GM12891 (cell line): ENCODE measurements at regions not wholly inside any gene's neighbourhood (a gene's known extent, or its start where the extent isn't known, plus 50 kb on each side); places are given as distances from the start of the nearest gene placed in this dataset.

Experiments
- PAX5 ChIP-seq: IDR thresholded peaks from 2 replicates; pipeline ENCODE4 v1.6.1; 2011; ENCODE audit warnings: low read length, moderate library complexity, mild to moderate bottlenecking; ENCODE audit not compliant: insufficient read depth, severe bottlenecking
- POLR2A ChIP-seq: IDR thresholded peaks from 2 replicates; pipeline ENCODE4 v1.6.1; 2011; ENCODE audit warnings: low read depth, low read length, control low read depth
- POLR2AphosphoS5 ChIP-seq: IDR thresholded peaks from 2 replicates; pipeline ENCODE4 v1.6.1; 2011; ENCODE audit warnings: low read depth, low read length, control low read depth
- SPI1 ChIP-seq: IDR thresholded peaks from 2 replicates; pipeline ENCODE4 v1.6.1; 2011; ENCODE audit warnings: low read depth, low read length, control low read depth
- TAF1 ChIP-seq: IDR thresholded peaks from 2 replicates; pipeline ENCODE4 v1.6.1; 2011; ENCODE audit warnings: low read depth, low read length, control low read depth

DNA sequence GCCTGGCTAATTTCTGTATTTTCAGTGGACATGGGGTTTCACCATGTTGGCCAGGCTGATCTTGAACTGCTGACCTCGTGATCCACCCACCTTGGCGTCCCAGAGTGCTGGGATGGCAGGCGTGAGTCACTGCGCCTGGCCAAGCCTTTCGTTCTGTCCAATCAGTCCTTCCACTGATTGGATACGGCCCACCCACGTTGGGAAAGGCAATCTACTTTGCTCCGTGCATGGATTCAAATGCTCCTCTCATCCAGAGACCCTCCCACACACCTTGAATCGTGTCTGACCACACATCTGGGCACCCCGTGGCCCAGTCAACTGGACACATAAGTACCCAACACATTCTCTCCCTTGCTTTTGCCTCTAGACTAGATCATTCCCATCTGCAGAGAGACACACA is 74.9 kb downstream of the CRLF2 start:
- TF ChIP-seq POLR2A (no peak), TAF1 (no peak), SPI1 (no peak), POLR2AphosphoS5 (no peak), PAX5 (no peak)
